Tibial nerve (tissue), 4 donors: ENCODE measurements at regions not wholly inside any gene's neighbourhood (a gene's known extent, or its start where the extent isn't known, plus 50 kb on each side); places are given as distances from the start of the nearest gene placed in this dataset.

ENCODE experiments used
- DNase-seq, 2 donors: peaks; one replicate each; pipeline ENCODE4 v3.0.0-alpha.2; 2019; ENCODE audit warnings: low spot score in 2 of 2
- H3K27ac ChIP-seq, 4 donors: fragments of 200-600 bp; sonication (generic) in 3 of 4; one replicate each; pipeline ENCODE4 v1.5.1; 2017 to 2019; ENCODE audit warnings: mild to moderate bottlenecking in 1 of 4
- H3K27me3 ChIP-seq, 2 donors: fragments of 200-600 bp; sonication (generic) in 1 of 2; one replicate each; pipeline versions ENCODE4 v1.5.1 to v1.6.0; 2017 to 2019
- H3K36me3 ChIP-seq, 3 donors: fragments of 200-600 bp; sonication (generic); one replicate each; pipeline ENCODE4 v1.5.1; 2018 to 2019
- H3K4me1 ChIP-seq, 4 donors: fragments of 200-600 bp; sonication (generic) in 3 of 4; one replicate each; pipeline ENCODE4 v1.5.1; 2017 to 2019
- H3K4me3 ChIP-seq, 4 donors: fragments of 200-600 bp; sonication (generic) in 3 of 4; one replicate each; pipeline ENCODE4 v1.5.1; 2017 to 2019; ENCODE audit warnings: mild to moderate bottlenecking in 1 of 4, moderate library complexity in 1 of 4
- H3K9me3 ChIP-seq, 4 donors: fragments of 200-600 bp; sonication (generic) in 3 of 4; one replicate each; pipeline ENCODE4 v1.5.1; 2017 to 2019
- EP300 ChIP-seq, 2 donors: sonication (generic); formaldehyde crosslinking; IDR thresholded peaks; one replicate each; pipeline ENCODE4 v1.6.1; 2017; ENCODE audit warnings: antibody characterized with exemption in 2 of 2, mild to moderate bottlenecking in 1 of 2
- POLR2A ChIP-seq, 2 donors: fragments of 450-650 bp; IDR thresholded peaks; one replicate each; pipeline ENCODE4 v1.6.1; 2017; ENCODE audit warnings: antibody characterized with exemption in 2 of 2, mild to moderate bottlenecking in 2 of 2, moderate library complexity in 2 of 2
- WGBS, 2 donors: methylation state at CpG; one replicate each; pipeline ENCODE4 v1.1.5; 2018; 5-methylcytosine and 5-hydroxymethylcytosine counted together
- TF ChIP-seq, protein P1 (sequence below), 5 experiments: fragments of 200-600 bp in 3 of 5; fragments of 450-650 bp in 2 of 5; sonication (generic) in 3 of 5; IDR thresholded peaks; one replicate each; pipeline ENCODE4 v1.5.1; 2016 to 2019; ENCODE audit warnings: antibody characterized with exemption in 5 of 5, mild to moderate bottlenecking in 3 of 5, moderate library complexity in 2 of 5

DNA sequence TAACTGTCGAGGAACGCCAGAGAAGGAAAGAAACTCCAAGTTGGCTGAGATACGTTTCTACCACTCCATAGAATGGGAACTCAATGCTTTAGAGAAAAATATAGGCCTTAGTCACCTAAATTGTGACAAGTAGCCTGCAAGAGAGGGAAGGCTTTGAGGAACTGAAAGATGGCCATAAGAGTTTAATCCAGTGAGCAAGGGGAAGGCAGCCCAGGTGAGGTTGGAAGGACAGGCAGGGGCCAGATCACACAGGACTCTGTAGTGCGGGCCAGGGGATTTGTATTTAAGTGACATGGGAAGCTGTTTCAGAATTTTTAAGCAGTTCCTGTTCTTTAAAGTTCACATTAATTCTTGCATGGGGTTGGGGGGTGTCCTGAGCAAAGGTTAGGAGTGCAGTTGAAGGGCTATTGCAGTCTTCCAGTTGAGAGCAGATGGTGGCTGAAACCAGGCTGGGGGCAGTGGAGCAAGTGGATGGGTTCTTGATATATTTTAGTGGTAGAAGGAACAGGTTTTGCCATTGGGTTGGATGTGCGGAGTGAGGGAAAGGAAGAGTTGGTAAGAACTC, 138.9 kb upstream of the PELI1 start:
- no peak for DNase-seq
- peak overlapping the region in 2 of 4 donors; percentile 52 to 68 for H3K27ac ChIP-seq
- H3K4me3 ChIP-seq = peak overlapping the region in 1 of 4 donors; percentile 16
- WGBS, 2 donors = 94 to 97% methylated on average over 5 of the region's 5 CpGs
- TF ChIP-seq POLR2A (IDR thresholded peaks at IDR 0.05) (no peak), EP300 (IDR thresholded peaks at IDR 0.05) (no peak)
- TF ChIP-seq, protein P1, sequence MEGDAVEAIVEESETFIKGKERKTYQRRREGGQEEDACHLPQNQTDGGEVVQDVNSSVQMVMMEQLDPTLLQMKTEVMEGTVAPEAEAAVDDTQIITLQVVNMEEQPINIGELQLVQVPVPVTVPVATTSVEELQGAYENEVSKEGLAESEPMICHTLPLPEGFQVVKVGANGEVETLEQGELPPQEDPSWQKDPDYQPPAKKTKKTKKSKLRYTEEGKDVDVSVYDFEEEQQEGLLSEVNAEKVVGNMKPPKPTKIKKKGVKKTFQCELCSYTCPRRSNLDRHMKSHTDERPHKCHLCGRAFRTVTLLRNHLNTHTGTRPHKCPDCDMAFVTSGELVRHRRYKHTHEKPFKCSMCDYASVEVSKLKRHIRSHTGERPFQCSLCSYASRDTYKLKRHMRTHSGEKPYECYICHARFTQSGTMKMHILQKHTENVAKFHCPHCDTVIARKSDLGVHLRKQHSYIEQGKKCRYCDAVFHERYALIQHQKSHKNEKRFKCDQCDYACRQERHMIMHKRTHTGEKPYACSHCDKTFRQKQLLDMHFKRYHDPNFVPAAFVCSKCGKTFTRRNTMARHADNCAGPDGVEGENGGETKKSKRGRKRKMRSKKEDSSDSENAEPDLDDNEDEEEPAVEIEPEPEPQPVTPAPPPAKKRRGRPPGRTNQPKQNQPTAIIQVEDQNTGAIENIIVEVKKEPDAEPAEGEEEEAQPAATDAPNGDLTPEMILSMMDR (IDR thresholded peaks at IDR 0.05) = no peak
- no peaks in the 10 kb centered on the region for H3K27me3 ChIP-seq
- H3K36me3 ChIP-seq = no peaks in the 10 kb centered on the region
- H3K9me3 ChIP-seq = no peaks in the 10 kb centered on the region
- peaks cover 0 to 23% (median 10%) of the 10 kb centered on the region in 4 donors for H3K4me1 ChIP-seq

DNA sequence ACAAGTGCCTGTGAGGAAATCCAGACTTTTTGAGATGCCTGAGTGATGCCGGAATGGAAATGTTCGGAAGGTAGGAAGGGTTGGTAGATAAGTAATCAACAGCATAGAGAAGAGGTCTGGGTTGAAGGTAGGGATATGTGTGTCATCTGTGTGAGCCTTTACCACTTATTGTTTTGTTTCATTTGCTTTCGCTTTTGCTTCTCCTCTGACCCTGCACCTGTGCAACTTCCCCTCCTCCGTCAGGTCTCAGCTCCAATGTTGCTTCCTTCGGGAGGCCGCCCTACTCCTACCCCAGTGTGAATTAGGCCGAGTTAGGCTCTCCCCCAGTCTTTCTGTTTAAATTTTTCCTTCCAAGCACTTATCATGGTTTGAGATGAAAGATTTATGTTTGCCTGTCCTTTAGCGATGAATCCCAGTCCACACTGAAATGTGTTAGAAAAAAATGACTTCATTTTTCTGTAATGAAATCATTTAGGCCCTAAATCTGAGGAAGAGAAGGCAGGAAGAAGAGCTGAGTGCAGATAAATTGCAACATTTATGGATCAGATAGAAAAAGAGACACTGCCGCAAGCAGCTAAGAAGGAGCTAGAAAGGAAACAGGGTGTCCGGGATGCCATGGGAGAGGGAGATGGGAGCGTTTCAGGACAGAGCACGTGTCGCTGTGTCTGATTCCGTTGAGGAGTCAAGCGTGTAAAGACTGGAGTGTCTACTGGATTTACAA, 139.6 kb upstream of the PELI1 start:
- Histone ChIP-seq H3K27me3 (no peaks in the 10 kb centered on the region), H3K27ac (peak overlapping the region in 2 of 4 donors; percentile 52 to 68), H3K9me3 (no peaks in the 10 kb centered on the region), H3K4me1 (peaks cover 0 to 28% (median 10%) of the 10 kb centered on the region in 4 donors), H3K4me3 (peak overlapping the region in 1 of 4 donors; percentile 16), H3K36me3 (no peaks in the 10 kb centered on the region)
- DNase-seq = no peak
- TF ChIP-seq EP300 (IDR thresholded peaks at IDR 0.05) (no peak), POLR2A (IDR thresholded peaks at IDR 0.05) (no peak)
- TF ChIP-seq, protein P1 (IDR thresholded peaks at IDR 0.05) = no peak
- WGBS, 2 donors = 53 to 61% methylated on average over 15 of the region's 15 CpGs

DNA sequence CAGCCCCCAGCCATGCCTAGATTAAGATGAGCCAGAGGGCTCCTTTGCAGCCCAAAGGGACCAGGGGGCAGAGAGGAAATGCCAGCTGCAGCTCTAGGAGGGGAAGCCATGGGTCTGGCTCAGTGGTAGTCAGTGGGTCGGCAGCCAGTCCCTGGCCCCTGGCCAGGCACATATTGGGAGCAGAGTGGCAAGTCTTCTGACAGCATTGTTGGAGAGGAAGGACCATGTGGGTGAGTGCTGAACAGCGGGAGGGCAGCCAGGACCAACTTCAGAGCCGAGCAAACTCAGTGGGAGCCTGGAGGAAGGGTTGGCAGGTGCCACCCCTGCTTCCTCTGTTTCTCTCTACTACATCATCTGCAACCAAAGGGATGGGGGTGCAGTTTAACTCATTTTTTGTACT, 140.5 kb upstream of the PELI1 start:
- no peak for DNase-seq
- WGBS, 2 donors = 28 to 32% methylated on average over 3 of the region's 3 CpGs

DNA sequence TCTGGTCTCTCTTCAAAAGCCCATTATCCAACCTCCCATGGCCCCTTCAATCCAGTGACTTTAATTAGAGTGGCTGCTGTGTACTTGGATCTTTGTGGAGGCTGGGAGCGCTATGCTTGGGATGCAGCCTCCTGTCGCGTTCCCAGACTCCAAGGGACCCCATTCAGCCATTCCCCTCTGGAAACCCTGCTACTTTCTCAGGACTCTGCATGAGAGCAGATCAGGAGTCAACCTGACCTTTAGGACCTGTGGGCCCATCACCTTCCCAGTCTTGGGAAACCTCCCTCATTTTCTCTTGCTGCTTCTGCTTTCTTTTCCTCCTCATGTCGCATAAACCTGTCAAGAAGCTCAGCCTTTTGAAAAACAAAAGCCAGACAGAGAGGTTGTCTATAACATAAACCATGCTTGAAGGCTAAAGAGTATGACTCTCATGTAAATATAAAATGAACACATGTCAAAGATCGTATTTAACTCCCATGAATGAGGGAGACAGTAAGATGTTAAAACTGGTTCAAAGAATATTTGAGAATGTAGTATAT, 143.1 kb upstream of the PELI1 start:
- Histone ChIP-seq H3K4me1 (peaks cover 0 to 41% (median 13%) of the 10 kb centered on the region in 4 donors), H3K27ac (no peak overlapping the region), H3K4me3 (no peak overlapping the region), H3K27me3 (no peaks in the 10 kb centered on the region), H3K36me3 (no peaks in the 10 kb centered on the region), H3K9me3 (no peaks in the 10 kb centered on the region)
- DNase-seq = no peak
- 96 to 98% methylated on average over 5 of the region's 5 CpGs for WGBS, 2 donors
- TF ChIP-seq EP300 (IDR thresholded peaks at IDR 0.05) (no peak), POLR2A (IDR thresholded peaks at IDR 0.05) (no peak)
- TF ChIP-seq, protein P1 (IDR thresholded peaks at IDR 0.05) = no peak

More for the DNA sequence above, 140.5 kb upstream of the PELI1 start:
- TF ChIP-seq, protein P1 (IDR thresholded peaks at IDR 0.05) = no peak
- TF ChIP-seq EP300 (IDR thresholded peaks at IDR 0.05) (no peak), POLR2A (IDR thresholded peaks at IDR 0.05) (no peak)
- Histone ChIP-seq H3K4me3 (no peak overlapping the region), H3K27ac (no peak overlapping the region), H3K36me3 (no peaks in the 10 kb centered on the region), H3K9me3 (no peaks in the 10 kb centered on the region), H3K27me3 (no peaks in the 10 kb centered on the region), H3K4me1 (peaks cover 0 to 38% (median 11%) of the 10 kb centered on the region in 4 donors)
